ENCODE measurements at regions not wholly inside any gene's neighbourhood (a gene's known extent, or its start where the extent isn't known, plus 50 kb on each side); places are given as distances from the start of the nearest gene placed in this dataset.

DNA sequence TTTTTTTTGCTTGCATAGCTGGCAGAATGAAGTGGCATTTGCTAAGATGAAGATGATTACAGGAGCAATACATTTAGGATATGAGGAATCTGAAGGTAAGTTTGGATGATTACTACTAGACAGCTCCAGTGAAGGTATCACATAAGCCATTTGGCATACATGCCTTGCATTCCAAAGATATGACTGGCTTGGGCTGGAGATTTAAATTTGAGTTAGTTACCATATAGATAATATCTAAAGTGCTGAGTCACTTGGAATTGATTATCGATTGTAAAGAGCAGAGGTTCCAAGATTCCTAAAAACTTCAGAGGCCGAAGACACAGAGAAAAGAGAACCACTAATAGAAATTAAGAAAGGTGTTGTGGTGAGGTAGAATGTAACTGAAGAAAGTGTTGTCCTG is 1026.4 kb downstream of the DSC3 start:
- no peak overlapping the region for H3K4me3 ChIP-seq (ENCODE audit: low read depth, low read length)
- no peak for TF ChIP-seq CTCF (IDR thresholded peaks at IDR 0.05; ENCODE audit: insufficient read depth, low read depth, low read length, missing control alignments)
- no peak for DNase-seq (ENCODE audit: low read depth)

GRCh38 chr18:30004965-30005364 is 1037.6 kb downstream of the DSC3 start:
- no peak overlapping the region for H3K4me3 ChIP-seq (ENCODE audit: low read depth, low read length)
- TF ChIP-seq CTCF (IDR thresholded peaks at IDR 0.05; ENCODE audit: insufficient read depth, low read depth, low read length, missing control alignments): no peak
- no peak for DNase-seq (ENCODE audit: low read depth)

DNA sequence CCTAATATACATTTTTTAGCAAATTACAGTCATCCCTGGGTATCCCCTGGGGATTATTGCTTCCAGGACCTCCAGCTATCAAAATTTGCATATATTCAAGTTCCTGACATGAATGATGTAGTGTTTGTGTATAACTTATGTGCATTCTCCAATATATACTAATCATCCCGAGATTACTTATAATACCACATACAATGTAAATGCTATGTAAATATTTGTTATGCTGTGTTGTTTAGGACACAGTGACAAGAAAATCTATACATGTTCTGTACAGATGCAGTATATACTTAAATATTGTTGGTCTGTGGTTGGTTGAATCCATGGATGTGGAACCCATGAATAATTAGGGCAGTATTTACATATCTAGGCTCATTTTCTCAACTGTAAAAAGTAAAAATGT is 1060.3 kb downstream of the DSC3 start:
- TF ChIP-seq CTCF (IDR thresholded peaks at IDR 0.05; ENCODE audit: insufficient read depth, low read depth, low read length, missing control alignments): no peak
- no peak for DNase-seq (ENCODE audit: low read depth)
- H3K4me3 ChIP-seq (ENCODE audit: low read depth, low read length): no peak overlapping the region

- no peak overlapping the region for H3K4me3 ChIP-seq (ENCODE audit: low read depth, low read length)
- TF ChIP-seq CTCF (IDR thresholded peaks at IDR 0.05; ENCODE audit: insufficient read depth, low read depth, low read length, missing control alignments): no peak
- DNase-seq (ENCODE audit: low read depth): no peak
Observed at GRCh38 chr18:29979881-29980280, 1062.7 kb downstream of the DSC3 start.

DNA sequence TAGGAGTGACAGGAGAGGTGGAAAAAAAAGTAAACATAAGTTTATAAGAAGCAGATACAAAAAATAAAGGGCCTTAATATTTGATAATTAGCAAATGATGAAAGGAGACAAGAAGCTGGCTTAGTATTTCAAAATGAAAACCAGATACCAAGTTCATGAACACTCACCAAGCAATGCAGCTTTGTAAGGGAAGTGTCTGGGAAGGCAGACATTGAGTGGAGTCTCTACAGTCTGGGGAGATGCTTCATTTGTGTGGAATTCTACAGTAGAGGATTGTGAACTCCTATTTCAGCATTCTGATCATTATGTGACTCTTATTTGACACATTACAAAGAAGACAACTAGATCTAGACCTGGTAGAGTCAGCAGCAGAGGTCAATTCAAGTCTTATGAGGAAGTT is 1072.7 kb downstream of the DSC3 start:
- TF ChIP-seq CTCF (IDR thresholded peaks at IDR 0.05; ENCODE audit: insufficient read depth, low read depth, low read length, missing control alignments): no peak
- H3K4me3 ChIP-seq (ENCODE audit: low read depth, low read length): no peak overlapping the region
- no peak for DNase-seq (ENCODE audit: low read depth)

DNA sequence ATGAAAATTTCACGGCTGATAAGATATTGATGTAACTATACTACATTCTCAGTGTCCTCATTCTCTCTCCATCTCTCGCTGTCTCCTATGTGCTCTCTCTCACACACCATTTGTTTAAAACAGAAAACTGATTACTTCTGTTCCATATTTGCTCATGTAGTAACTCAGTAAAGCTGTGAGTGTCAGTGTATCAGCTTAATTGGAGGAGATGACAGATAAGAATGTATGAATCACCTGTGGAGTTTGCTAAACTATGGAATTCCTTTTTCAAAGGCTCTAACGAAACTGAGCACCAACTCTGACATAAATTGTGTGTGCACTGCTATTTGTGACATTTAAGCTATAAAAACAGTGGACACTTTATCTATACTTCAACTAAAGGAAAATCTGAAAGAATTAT is 1080.0 kb downstream of the DSC3 start:
- TF ChIP-seq CTCF (IDR thresholded peaks at IDR 0.05; ENCODE audit: insufficient read depth, low read depth, low read length, missing control alignments): no peak
- H3K4me3 ChIP-seq (ENCODE audit: low read depth, low read length): no peak overlapping the region
- no peak for DNase-seq (ENCODE audit: low read depth)

DNA sequence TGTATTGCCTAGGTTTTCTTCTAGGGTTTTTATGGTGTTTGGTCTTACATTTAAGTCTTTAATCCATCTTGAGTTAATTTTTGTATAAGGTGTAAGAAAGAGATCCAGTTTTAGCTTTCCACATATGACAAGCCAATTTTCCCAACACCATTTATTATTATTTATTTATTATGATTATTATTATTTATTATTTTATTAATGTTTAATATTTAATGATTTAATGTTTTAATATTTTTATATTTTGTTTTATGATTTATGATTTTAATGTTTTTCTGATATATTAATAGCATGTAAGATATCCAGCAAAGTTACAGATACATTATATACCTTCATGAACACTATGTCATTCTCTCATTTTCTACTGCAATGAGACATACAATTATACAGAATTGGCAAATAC is 1082.0 kb downstream of the DSC3 start:
- H3K4me3 ChIP-seq (ENCODE audit: low read depth, low read length): no peak overlapping the region
- TF ChIP-seq CTCF (IDR thresholded peaks at IDR 0.05; ENCODE audit: insufficient read depth, low read depth, low read length, missing control alignments): no peak
- DNase-seq (ENCODE audit: low read depth): no peak

Measured in GM12865 (cell line).